PC-9 (cell line): ENCODE measurements at regions not wholly inside any gene's neighbourhood (a gene's known extent, or its start where the extent isn't known, plus 50 kb on each side); places are given as distances from the start of the nearest gene placed in this dataset.

Source experiments
- BruUV-seq: library from RNA; stranded (reverse); fragments of 400-500 nt; replicated peaks from 2 replicates; lab custom pipeline; 2021; lab: Mats Ljungman, UMichigan
- CTCF ChIA-PET: fragments of 300-600 bp; sonication (Branson Sonifier 250); formaldehyde crosslinking; loops from one replicate; lab custom pipeline; 2022; ENCODE audit warnings: antibody characterized with exemption; lab: Charles Lee
- POLR2A ChIA-PET: fragments of 300-600 bp; sonication (Branson Sonifier 250); formaldehyde crosslinking; loops from one replicate; lab custom pipeline; 2022; ENCODE audit warnings: antibody characterized with exemption; ENCODE audit not compliant: unreplicated experiment; lab: Charles Lee
- DNase-seq, 2 experiments: peaks; one replicate each; pipeline versions ENCODE4 v3.0.0 to v3.0.0-alpha.2; 2015 to 2022; ENCODE audit warnings: mixed read lengths in 1 of 2
- H2AFZ ChIP-seq: fragments of 200-600 bp; sonication (generic); 2 replicates; pipeline ENCODE4 v1.8.1; 2017; ENCODE audit warnings: antibody characterized with exemption
- H3F3A ChIP-seq: fragments of 200-600 bp; sonication (generic); 2 replicates; pipeline ENCODE4 v1.8.1; 2017; ENCODE audit warnings: antibody characterized with exemption, mild to moderate bottlenecking, low read depth; ENCODE audit not compliant: insufficient read depth
- H3K27ac ChIP-seq: fragments of 200-600 bp; sonication (generic); 2 replicates; pipeline ENCODE4 v1.6.1; 2016; ENCODE audit warnings: mixed run types
- H3K27me3 ChIP-seq: fragments of 200-600 bp; sonication (generic); 2 replicates; pipeline ENCODE4 v1.6.1; 2016; ENCODE audit warnings: low read depth, mixed run types; ENCODE audit not compliant: insufficient read depth
- H3K36me3 ChIP-seq: fragments of 200-600 bp; sonication (generic); 2 replicates; pipeline ENCODE4 v1.6.1; 2016; ENCODE audit warnings: low read depth, mixed run types
- H3K4me1 ChIP-seq: fragments of 200-600 bp; sonication (generic); replicated peaks from 2 replicates; pipeline ENCODE4 v1.6.1; 2016; ENCODE audit warnings: mixed run types; ENCODE audit not compliant: insufficient read depth
- H3K4me2 ChIP-seq: fragments of 200-600 bp; sonication (generic); 2 replicates; pipeline ENCODE4 v1.6.1; 2017; ENCODE audit warnings: mixed run types
- H3K4me3 ChIP-seq: fragments of 200-600 bp; sonication (generic); 2 replicates; pipeline ENCODE4 v1.6.1; 2016; ENCODE audit warnings: mixed run types
- H3K79me2 ChIP-seq: fragments of 200-600 bp; sonication (generic); 2 replicates; pipeline ENCODE4 v1.6.1; 2017; ENCODE audit warnings: low read depth, mixed run types
- H3K9me2 ChIP-seq: fragments of 200-600 bp; sonication (generic); 2 replicates; pipeline ENCODE4 v1.8.1; 2017; ENCODE audit warnings: mild to moderate bottlenecking; ENCODE audit not compliant: insufficient read depth
- H3K9me3 ChIP-seq: fragments of 200-600 bp; sonication (generic); 2 replicates; pipeline ENCODE4 v1.8.1; 2016; ENCODE audit warnings: low read depth; ENCODE audit not compliant: insufficient read depth
- H4K20me1 ChIP-seq: fragments of 200-600 bp; sonication (generic); 2 replicates; pipeline ENCODE4 v1.8.1; 2017; ENCODE audit not compliant: insufficient read depth
- EZH2 ChIP-seq: fragments of 200-600 bp; sonication (generic); IDR thresholded peaks from 2 replicates; pipeline ENCODE4 v1.8.0; 2017; ENCODE audit warnings: antibody characterized with exemption, low read depth
- intact Hi-C: fragments of 100-400 bp; cut with micrococcal nuclease; formaldehyde crosslinking; loops from one replicate; pipeline ENCODE4 v1.10.0; 2022; ENCODE audit not compliant: unreplicated experiment
- TF ChIP-seq, protein P1 (sequence below): fragments of 200-600 bp; sonication (generic); conservative IDR thresholded peaks from 2 replicates; pipeline ENCODE4 v1.6.1; 2017; ENCODE audit warnings: mixed run types, antibody characterized with exemption, mild to moderate bottlenecking, moderate library complexity

DNA sequence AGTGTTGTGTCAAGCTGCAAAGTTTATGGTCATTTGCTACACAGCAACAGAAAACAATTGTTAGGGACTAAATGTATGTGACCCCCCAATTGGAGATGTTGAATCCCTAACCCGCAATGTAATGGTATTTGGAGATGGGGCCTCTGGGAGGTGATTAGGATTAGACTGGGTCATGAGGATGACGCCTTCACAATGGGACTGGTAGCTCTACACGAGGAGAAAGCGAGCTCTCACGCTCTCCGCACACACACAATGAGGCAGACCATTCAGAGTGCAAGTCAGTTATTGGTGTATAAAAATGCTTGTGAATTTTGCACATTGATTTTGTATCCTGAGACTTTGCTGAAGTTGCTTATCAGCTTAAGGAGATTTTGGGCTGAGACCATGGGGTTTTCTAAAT lies 116.9 kb upstream of the NSMCE3 start:
- H3K9me3 ChIP-seq: no peaks in the 10 kb centered on the region
- peaks cover 32% of the 10 kb centered on the region for H3K27me3 ChIP-seq
- ChIA-PET POLR2A (no interaction called here), CTCF (no interaction called here)
- no peaks in the 10 kb centered on the region for H3K4me1 ChIP-seq
- H2AFZ ChIP-seq: no peak overlapping the region
- TF ChIP-seq, protein P1, sequence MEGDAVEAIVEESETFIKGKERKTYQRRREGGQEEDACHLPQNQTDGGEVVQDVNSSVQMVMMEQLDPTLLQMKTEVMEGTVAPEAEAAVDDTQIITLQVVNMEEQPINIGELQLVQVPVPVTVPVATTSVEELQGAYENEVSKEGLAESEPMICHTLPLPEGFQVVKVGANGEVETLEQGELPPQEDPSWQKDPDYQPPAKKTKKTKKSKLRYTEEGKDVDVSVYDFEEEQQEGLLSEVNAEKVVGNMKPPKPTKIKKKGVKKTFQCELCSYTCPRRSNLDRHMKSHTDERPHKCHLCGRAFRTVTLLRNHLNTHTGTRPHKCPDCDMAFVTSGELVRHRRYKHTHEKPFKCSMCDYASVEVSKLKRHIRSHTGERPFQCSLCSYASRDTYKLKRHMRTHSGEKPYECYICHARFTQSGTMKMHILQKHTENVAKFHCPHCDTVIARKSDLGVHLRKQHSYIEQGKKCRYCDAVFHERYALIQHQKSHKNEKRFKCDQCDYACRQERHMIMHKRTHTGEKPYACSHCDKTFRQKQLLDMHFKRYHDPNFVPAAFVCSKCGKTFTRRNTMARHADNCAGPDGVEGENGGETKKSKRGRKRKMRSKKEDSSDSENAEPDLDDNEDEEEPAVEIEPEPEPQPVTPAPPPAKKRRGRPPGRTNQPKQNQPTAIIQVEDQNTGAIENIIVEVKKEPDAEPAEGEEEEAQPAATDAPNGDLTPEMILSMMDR: no peak
- no peak for TF ChIP-seq EZH2
- no peak overlapping the region for H3K27ac ChIP-seq
- DNase-seq: no peak
- H3K79me2 ChIP-seq: no peaks in the 10 kb centered on the region
- H3K4me2 ChIP-seq: no peak overlapping the region
- no peaks in the 10 kb centered on the region for H4K20me1 ChIP-seq
- no peaks in the 10 kb centered on the region for H3K36me3 ChIP-seq
- BruUV-seq: no TSS peak
- no peaks in the 10 kb centered on the region for H3K9me2 ChIP-seq
- intact Hi-C loops: no loop called here
- H3K4me3 ChIP-seq: no peak overlapping the region
- no peaks in the 10 kb centered on the region for H3F3A ChIP-seq

DNA sequence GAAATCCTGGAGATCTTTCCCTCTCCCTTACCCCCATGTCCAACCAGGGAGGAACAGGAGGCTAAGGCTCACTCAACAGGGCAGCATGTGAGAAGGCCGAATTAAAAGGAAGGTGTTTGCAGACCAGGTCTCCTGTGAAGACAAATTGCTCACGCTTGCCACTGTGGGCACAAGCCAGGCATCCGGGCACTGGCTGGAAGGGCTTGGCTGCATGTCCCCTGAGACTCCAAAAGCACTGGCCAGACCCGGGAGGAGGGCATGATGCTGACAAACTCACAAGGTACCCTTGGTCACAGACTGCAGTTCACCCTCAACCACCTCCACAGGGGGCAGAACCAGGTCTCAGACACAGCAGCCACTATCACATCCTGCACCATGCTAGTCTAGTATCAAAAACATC lies 113.7 kb upstream of the NSMCE3 start:
- Histone ChIP-seq H3K79me2 (no peaks in the 10 kb centered on the region), H2AFZ (no peak overlapping the region), H3K9me3 (no peaks in the 10 kb centered on the region), H3K9me2 (no peaks in the 10 kb centered on the region), H3K4me3 (no peak overlapping the region), H3K4me2 (no peak overlapping the region), H4K20me1 (no peaks in the 10 kb centered on the region), H3K4me1 (no peaks in the 10 kb centered on the region), H3K27ac (no peak overlapping the region), H3K36me3 (no peaks in the 10 kb centered on the region), H3F3A (no peaks in the 10 kb centered on the region), H3K27me3 (peaks cover 39% of the 10 kb centered on the region)
- intact Hi-C loops: no loop called here
- no TSS peak for BruUV-seq
- TF ChIP-seq, protein P1: no peak
- TF ChIP-seq EZH2: no peak
- ChIA-PET POLR2A (no interaction called here), CTCF (no interaction called here)
- no peak for DNase-seq

DNA sequence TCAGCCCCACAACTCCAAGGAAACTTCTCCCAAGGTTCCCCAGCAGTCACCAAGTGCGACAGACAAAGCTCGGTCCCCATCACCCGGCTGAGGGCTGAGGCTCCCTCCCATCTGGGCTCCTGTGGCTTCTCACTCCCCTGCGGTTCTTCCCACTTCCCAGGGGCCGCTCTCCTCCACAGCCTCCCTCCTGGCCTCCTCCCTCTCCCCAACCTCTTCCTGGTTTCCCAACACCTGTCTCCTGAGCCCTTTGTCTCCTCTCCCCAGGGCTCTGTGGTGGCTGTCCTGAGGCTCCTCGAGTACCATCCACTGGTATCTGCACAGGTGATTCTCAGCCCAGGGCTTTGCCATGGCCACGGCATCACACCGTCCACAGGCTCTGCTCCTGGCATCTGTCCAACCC lies 113.2 kb upstream of the NSMCE3 start:
- no peaks in the 10 kb centered on the region for H3K4me1 ChIP-seq
- H3K27ac ChIP-seq: no peak overlapping the region
- TF ChIP-seq, protein P1: no peak
- TF ChIP-seq EZH2: no peak
- H4K20me1 ChIP-seq: no peaks in the 10 kb centered on the region
- H3K9me2 ChIP-seq: no peaks in the 10 kb centered on the region
- ChIA-PET CTCF (no interaction called here), POLR2A (no interaction called here)
- no peak overlapping the region for H3K4me2 ChIP-seq
- H2AFZ ChIP-seq: no peak overlapping the region
- no peaks in the 10 kb centered on the region for H3F3A ChIP-seq
- BruUV-seq: no TSS peak
- intact Hi-C loops: no loop called here
- no peaks in the 10 kb centered on the region for H3K79me2 ChIP-seq
- H3K27me3 ChIP-seq: peaks cover 39% of the 10 kb centered on the region
- DNase-seq: no peak
- no peak overlapping the region for H3K4me3 ChIP-seq
- no peaks in the 10 kb centered on the region for H3K36me3 ChIP-seq
- H3K9me3 ChIP-seq: no peaks in the 10 kb centered on the region
